ENCODE measurements at regions not wholly inside any gene's neighbourhood (a gene's known extent, or its start where the extent isn't known, plus 50 kb on each side); places are given as distances from the start of the nearest gene placed in this dataset.

- TF ChIP-seq EP300 (IDR thresholded peaks at IDR 0.05) (no peak), CTCF (IDR thresholded peaks at IDR 0.05) (no peak), POLR2AphosphoS5 (IDR thresholded peaks at IDR 0.05) (no peak), POLR2A (IDR thresholded peaks at IDR 0.05) (no peak)
Observed at GRCh38 chr9:135320331-135320730, 159.3 kb upstream of the PPP1R26 start.
